ENCODE measurements at regions not wholly inside any gene's neighbourhood (a gene's known extent, or its start where the extent isn't known, plus 50 kb on each side); places are given as distances from the start of the nearest gene placed in this dataset.

- BruUV-seq (replicated peaks), result no TSS peak
- intact Hi-C loops (cut with micrococcal nuclease), result no loop called here
- no peak for FAIRE-seq
Observed at GRCh38 chr1:103942029-103942428, 192.3 kb downstream of the AMY1C start.

GRCh38 chr1:103945774-103946173, 196.1 kb downstream of the AMY1C start:
- H3K4me1 ChIP-seq (ENCODE audit: control insufficient read depth, extremely low read depth, insufficient read depth, low read length), result no peaks in the 10 kb centered on the region
- H3K4me2 ChIP-seq (ENCODE audit: insufficient read depth, low read length), result no peak overlapping the region
- no peaks in the 10 kb centered on the region for H4K20me1 ChIP-seq (replicated peaks; ENCODE audit: control insufficient read depth, extremely low read depth, insufficient read depth, low read length)
- TF ChIP-seq CTCF (IDR thresholded peaks at IDR 0.05; ENCODE audit: extremely low read depth in 1 of 2, insufficient read depth in 1 of 2, low read depth in 1 of 2, low read length in 2 of 2) (no peak), POLR2A (IDR thresholded peaks at IDR 0.05; ENCODE audit: low read depth, low read length) (no peak), FOS (IDR thresholded peaks at IDR 0.05; ENCODE audit: borderline replicate concordance, insufficient read depth, low read length) (no peak), POLR2AphosphoS5 (IDR thresholded peaks at IDR 0.05; ENCODE audit: insufficient read depth, low read depth, low read length) (no peak), MAX (IDR thresholded peaks at IDR 0.05; ENCODE audit: insufficient read depth, insufficient read length) (no peak), GATA2 (IDR thresholded peaks at IDR 0.05; ENCODE audit: insufficient read depth, insufficient read length, low read depth, low read length) (no peak)
- no peak for FAIRE-seq
- no peaks in the 10 kb centered on the region for H3K36me3 ChIP-seq (ENCODE audit: control insufficient read depth in 2 of 2, extremely low read depth in 1 of 2, insufficient read depth in 2 of 2, low read length in 2 of 2)
- POLR2A ChIA-PET, result no interaction called here
- H3K9me3 ChIP-seq (replicated peaks; ENCODE audit: control insufficient read depth, insufficient read depth, low read length), result peaks cover 3% of the 10 kb centered on the region
- BruUV-seq (replicated peaks), result no TSS peak
- no peak overlapping the region for H3K9ac ChIP-seq (replicated peaks; ENCODE audit: extremely low read depth, insufficient read depth, low read length)
- H3K4me3 ChIP-seq (replicated peaks in 1 of 3; ENCODE audit: insufficient read depth in 1 of 3, low read depth in 1 of 3, low read length in 3 of 3), result no peak overlapping the region
- H3K79me2 ChIP-seq (ENCODE audit: control insufficient read depth, insufficient read depth, low read length), result no peaks in the 10 kb centered on the region
- no peaks in the 10 kb centered on the region for H3K27me3 ChIP-seq (ENCODE audit: control insufficient read depth in 2 of 2, insufficient read depth in 2 of 2, low read length in 2 of 2)
- intact Hi-C loops (cut with micrococcal nuclease) (no loop called here), dilution Hi-C loops (cut with MboI; ENCODE audit: extremely low pct_ligation_motif_present, low sequenced_read_pairs) (no loop called here)
- no peak overlapping the region for H3K27ac ChIP-seq (ENCODE audit: insufficient read depth, low read depth, low read length)
- no peaks in the 10 kb centered on the region for H3K9me1 ChIP-seq (replicated peaks; ENCODE audit: control insufficient read depth, extremely low read depth, insufficient read depth, low read length)
- DNase-seq (ENCODE audit: low read depth, low spot score), result no peak
- CTCF ChIA-PET, result no interaction called here
- no peak overlapping the region for H2AFZ ChIP-seq (ENCODE audit: low read depth, low read length)

More at GRCh38 chr1:103942029-103942428, 192.3 kb downstream of the AMY1C start:
- no peak overlapping the region for H3K27ac ChIP-seq (ENCODE audit: insufficient read depth, low read depth, low read length)
- dilution Hi-C loops (cut with MboI; ENCODE audit: extremely low pct_ligation_motif_present, low sequenced_read_pairs), result no loop called here
- no peak for DNase-seq (ENCODE audit: low read depth, low spot score)
- H3K36me3 ChIP-seq (ENCODE audit: control insufficient read depth in 2 of 2, extremely low read depth in 1 of 2, insufficient read depth in 2 of 2, low read length in 2 of 2), result no peaks in the 10 kb centered on the region
- no peaks in the 10 kb centered on the region for H3K4me1 ChIP-seq (ENCODE audit: control insufficient read depth, extremely low read depth, insufficient read depth, low read length)
- no peak overlapping the region for H3K4me2 ChIP-seq (ENCODE audit: insufficient read depth, low read length)
- no peaks in the 10 kb centered on the region for H3K79me2 ChIP-seq (ENCODE audit: control insufficient read depth, insufficient read depth, low read length)
- TF ChIP-seq JUN (IDR thresholded peaks at IDR 0.05; ENCODE audit: borderline replicate concordance, insufficient read depth, insufficient read length, low read depth) (no peak), MYC (IDR thresholded peaks at IDR 0.05; ENCODE audit: low read depth, low read length) (no peak), FOS (IDR thresholded peaks at IDR 0.05; ENCODE audit: borderline replicate concordance, insufficient read depth, low read length) (no peak), POLR2A (IDR thresholded peaks at IDR 0.05; ENCODE audit: low read depth, low read length) (no peak), GATA2 (IDR thresholded peaks at IDR 0.05; ENCODE audit: insufficient read depth, insufficient read length, low read depth, low read length) (no peak)
- POLR2A ChIA-PET, result no interaction called here
- no peak overlapping the region for H3K4me3 ChIP-seq (replicated peaks in 1 of 3; ENCODE audit: insufficient read depth in 1 of 3, low read depth in 1 of 3, low read length in 3 of 3)
- no peak overlapping the region for H2AFZ ChIP-seq (ENCODE audit: low read depth, low read length)
- no peaks in the 10 kb centered on the region for H3K9me1 ChIP-seq (replicated peaks; ENCODE audit: control insufficient read depth, extremely low read depth, insufficient read depth, low read length)
- no peak overlapping the region for H3K9ac ChIP-seq (replicated peaks; ENCODE audit: extremely low read depth, insufficient read depth, low read length)
- peaks cover 5% of the 10 kb centered on the region for H3K9me3 ChIP-seq (replicated peaks; ENCODE audit: control insufficient read depth, insufficient read depth, low read length)
- no peaks in the 10 kb centered on the region for H3K27me3 ChIP-seq (ENCODE audit: control insufficient read depth in 2 of 2, insufficient read depth in 2 of 2, low read length in 2 of 2)
- no peaks in the 10 kb centered on the region for H4K20me1 ChIP-seq (replicated peaks; ENCODE audit: control insufficient read depth, extremely low read depth, insufficient read depth, low read length)
- CTCF ChIA-PET, result no interaction called here

Data from endothelial cell of umbilical vein (primary cell).